ENCODE measurements at regions not wholly inside any gene's neighbourhood (a gene's known extent, or its start where the extent isn't known, plus 50 kb on each side); places are given as distances from the start of the nearest gene placed in this dataset.

DNA sequence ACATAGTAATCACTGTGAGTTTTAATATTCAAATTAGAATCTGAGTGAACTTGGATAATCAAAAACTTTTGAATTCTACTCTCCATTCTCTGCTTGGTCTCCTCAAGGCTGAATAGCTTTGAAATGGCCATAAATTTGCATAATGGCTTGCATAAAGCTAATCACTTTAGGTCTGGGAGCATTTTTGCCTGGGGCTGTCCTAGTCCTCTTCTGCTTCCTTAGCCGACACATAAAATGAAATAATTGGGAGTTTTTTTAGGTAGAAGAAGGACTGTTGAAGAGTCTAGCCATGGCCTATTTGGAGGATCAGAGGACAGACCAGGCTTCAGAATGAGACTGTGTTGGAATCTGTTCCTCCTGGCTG, 91.4 kb upstream of the EEF2KMT start:
- TF ChIP-seq, protein P1, sequence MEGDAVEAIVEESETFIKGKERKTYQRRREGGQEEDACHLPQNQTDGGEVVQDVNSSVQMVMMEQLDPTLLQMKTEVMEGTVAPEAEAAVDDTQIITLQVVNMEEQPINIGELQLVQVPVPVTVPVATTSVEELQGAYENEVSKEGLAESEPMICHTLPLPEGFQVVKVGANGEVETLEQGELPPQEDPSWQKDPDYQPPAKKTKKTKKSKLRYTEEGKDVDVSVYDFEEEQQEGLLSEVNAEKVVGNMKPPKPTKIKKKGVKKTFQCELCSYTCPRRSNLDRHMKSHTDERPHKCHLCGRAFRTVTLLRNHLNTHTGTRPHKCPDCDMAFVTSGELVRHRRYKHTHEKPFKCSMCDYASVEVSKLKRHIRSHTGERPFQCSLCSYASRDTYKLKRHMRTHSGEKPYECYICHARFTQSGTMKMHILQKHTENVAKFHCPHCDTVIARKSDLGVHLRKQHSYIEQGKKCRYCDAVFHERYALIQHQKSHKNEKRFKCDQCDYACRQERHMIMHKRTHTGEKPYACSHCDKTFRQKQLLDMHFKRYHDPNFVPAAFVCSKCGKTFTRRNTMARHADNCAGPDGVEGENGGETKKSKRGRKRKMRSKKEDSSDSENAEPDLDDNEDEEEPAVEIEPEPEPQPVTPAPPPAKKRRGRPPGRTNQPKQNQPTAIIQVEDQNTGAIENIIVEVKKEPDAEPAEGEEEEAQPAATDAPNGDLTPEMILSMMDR (IDR thresholded peaks at IDR 0.05): no peak
- TF ChIP-seq POLR2A (IDR thresholded peaks at IDR 0.05): no peak
- no peak for TF ChIP-seq POLR2AphosphoS5 (IDR thresholded peaks at IDR 0.05)
